ENCODE measurements at regions not wholly inside any gene's neighbourhood (a gene's known extent, or its start where the extent isn't known, plus 50 kb on each side); places are given as distances from the start of the nearest gene placed in this dataset.

DNA sequence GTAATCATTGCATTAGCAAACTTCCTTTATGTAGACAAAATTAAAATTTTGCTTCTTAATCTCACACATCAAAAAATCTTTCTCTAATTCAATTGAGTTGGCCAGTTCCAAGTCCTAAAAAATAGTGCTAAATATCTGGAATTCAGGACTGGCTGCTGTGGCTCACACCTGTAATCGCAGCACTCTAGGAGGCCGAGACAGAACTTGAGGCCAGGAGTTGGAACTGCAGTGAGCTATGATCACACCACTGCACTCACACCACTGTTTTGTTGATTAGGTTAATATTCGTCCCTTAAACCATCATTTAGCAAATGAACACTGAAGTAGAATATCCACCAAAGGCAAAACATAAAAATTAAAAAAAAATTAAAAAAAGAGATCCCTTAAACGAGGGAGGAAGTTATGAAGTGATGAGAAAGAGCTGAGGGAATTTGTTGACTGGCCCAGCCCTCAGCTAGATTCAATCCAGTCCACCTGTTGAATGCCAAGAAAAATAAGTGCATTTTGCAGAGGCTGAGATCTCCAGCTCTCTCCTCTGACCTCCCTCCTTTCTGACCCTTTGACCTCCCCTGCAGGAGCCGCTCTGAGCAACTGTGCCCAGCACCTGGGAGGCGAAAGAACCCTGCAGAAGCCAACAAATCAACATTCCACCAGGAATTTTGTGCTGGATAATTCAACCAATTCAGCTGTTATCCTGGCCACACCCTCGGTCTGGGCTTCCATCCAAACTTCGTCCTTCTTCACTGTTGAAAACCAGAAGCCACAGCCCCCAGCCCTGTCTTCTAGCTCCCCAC lies 96.8 kb downstream of the OR2K2 start:
- ATAC-seq, result peak; percentile 55
- TF ChIP-seq ISL1 (CRISPR knock-in tag; IDR thresholded peaks at IDR 0.05) (peak; percentile 40; the same call in 1 of the 2 replicates), GLIS3 (CRISPR knock-in tag; IDR thresholded peaks at IDR 0.05) (no peak), ESRRG (CRISPR knock-in tag; IDR thresholded peaks at IDR 0.05) (no peak), RARB (CRISPR knock-in tag; IDR thresholded peaks at IDR 0.05) (no peak), ZC3H10 (CRISPR knock-in tag; IDR thresholded peaks at IDR 0.05) (no peak)
- TF ChIP-seq, protein P1, sequence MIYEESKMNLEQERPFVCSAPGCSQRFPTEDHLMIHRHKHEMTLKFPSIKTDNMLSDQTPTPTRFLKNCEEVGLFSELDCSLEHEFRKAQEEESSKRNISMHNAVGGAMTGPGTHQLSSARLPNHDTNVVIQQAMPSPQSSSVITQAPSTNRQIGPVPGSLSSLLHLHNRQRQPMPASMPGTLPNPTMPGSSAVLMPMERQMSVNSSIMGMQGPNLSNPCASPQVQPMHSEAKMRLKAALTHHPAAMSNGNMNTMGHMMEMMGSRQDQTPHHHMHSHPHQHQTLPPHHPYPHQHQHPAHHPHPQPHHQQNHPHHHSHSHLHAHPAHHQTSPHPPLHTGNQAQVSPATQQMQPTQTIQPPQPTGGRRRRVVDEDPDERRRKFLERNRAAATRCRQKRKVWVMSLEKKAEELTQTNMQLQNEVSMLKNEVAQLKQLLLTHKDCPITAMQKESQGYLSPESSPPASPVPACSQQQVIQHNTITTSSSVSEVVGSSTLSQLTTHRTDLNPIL (CRISPR knock-in tag; IDR thresholded peaks at IDR 0.05; ENCODE audit: low read depth), result no peak

DNA sequence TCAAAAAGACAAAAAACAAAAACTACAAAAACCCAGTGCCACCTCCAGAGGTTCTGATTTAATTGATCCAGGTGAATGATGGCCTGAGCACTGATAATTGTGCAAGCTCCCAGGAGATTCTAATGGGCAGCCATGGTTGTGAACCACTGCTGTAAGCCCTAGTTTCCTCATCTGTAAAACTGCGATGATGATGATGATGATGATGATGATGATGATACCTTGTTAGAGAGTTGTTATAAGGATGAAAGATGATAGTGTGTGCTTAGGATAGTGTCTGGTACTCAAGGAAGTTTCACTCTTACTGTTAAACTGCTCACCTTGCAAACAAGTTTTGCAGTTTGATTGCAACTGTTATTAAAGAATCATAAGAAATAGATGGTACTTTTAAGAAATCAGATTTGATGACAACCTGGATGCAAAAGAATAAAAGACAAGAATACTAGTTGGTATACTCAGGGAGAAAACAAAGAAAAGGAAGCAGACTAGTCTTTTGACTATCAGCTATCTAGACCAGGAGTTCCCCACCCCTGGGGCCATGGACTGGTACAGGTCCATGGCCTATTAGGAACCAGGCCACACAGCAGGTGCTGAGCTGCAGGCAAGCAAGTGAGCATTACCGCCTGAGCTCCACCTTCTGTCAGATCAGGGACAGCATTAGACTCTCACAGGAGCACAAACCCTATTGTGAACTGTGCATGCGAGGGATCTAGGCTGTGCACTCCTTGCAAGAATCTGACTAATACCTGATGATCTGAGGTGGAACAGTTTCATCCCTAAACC lies 98.0 kb downstream of the OR2K2 start:
- ATAC-seq, result no peak
- no peak for TF ChIP-seq GLIS3 (CRISPR knock-in tag; IDR thresholded peaks at IDR 0.05)
- TF ChIP-seq ZNF8 (CRISPR knock-in tag; IDR thresholded peaks at IDR 0.05), result no peak

DNA sequence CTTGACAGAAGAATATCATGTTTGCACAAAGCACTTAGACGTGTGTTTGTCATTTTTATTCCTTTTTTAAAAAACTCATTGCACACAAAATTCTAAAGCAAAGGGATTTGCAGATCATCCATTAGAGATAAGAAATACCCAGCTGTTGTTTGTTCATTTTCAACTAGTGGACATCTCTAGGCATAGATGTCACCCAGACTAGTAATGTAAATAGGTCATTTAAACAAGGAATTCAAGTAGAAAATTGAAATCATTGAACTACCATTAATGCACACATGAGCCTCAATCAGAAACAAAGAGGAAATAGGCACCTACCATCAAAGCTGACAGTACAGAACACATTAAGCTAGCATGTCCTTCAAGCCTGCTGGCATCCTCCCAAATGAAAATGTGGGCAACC lies 107.3 kb downstream of the OR2K2 start:
- TF ChIP-seq, protein P2, sequence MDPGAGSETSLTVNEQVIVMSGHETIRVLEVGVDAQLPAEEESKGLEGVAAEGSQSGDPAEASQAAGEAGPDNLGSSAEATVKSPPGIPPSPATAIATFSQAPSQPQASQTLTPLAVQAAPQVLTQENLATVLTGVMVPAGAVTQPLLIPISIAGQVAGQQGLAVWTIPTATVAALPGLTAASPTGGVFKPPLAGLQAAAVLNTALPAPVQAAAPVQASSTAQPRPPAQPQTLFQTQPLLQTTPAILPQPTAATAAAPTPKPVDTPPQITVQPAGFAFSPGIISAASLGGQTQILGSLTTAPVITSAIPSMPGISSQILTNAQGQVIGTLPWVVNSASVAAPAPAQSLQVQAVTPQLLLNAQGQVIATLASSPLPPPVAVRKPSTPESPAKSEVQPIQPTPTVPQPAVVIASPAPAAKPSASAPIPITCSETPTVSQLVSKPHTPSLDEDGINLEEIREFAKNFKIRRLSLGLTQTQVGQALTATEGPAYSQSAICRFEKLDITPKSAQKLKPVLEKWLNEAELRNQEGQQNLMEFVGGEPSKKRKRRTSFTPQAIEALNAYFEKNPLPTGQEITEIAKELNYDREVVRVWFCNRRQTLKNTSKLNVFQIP (CRISPR knock-in tag; IDR thresholded peaks at IDR 0.05; ENCODE audit: borderline replicate concordance, low read depth), result no peak
- TF ChIP-seq ZNF70 (CRISPR knock-in tag; IDR thresholded peaks at IDR 0.05) (no peak), TOX (CRISPR knock-in tag; IDR thresholded peaks at IDR 0.05; ENCODE audit: borderline replicate concordance) (no peak), TCF4 (CRISPR knock-in tag; IDR thresholded peaks at IDR 0.05; ENCODE audit: borderline replicate concordance) (no peak), GLIS3 (CRISPR knock-in tag; IDR thresholded peaks at IDR 0.05) (no peak), BACH2 (CRISPR knock-in tag; IDR thresholded peaks at IDR 0.05; ENCODE audit: borderline replicate concordance) (no peak), ZFP30 (CRISPR knock-in tag; IDR thresholded peaks at IDR 0.05) (no peak), CSDC2 (CRISPR knock-in tag; IDR thresholded peaks at IDR 0.05) (no peak), ISL1 (CRISPR knock-in tag; IDR thresholded peaks at IDR 0.05) (no peak), ARNTL (CRISPR knock-in tag; IDR thresholded peaks at IDR 0.05; ENCODE audit: borderline replicate concordance, low read depth) (no peak), ZC3H10 (CRISPR knock-in tag; IDR thresholded peaks at IDR 0.05) (no peak), ESRRG (CRISPR knock-in tag; IDR thresholded peaks at IDR 0.05) (no peak)
- TF ChIP-seq, protein P3, sequence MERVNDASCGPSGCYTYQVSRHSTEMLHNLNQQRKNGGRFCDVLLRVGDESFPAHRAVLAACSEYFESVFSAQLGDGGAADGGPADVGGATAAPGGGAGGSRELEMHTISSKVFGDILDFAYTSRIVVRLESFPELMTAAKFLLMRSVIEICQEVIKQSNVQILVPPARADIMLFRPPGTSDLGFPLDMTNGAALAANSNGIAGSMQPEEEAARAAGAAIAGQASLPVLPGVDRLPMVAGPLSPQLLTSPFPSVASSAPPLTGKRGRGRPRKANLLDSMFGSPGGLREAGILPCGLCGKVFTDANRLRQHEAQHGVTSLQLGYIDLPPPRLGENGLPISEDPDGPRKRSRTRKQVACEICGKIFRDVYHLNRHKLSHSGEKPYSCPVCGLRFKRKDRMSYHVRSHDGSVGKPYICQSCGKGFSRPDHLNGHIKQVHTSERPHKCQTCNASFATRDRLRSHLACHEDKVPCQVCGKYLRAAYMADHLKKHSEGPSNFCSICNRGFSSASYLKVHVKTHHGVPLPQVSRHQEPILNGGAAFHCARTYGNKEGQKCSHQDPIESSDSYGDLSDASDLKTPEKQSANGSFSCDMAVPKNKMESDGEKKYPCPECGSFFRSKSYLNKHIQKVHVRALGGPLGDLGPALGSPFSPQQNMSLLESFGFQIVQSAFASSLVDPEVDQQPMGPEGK (CRISPR knock-in tag; IDR thresholded peaks at IDR 0.05; ENCODE audit: borderline replicate concordance), result no peak
- TF ChIP-seq, protein P1 (CRISPR knock-in tag; IDR thresholded peaks at IDR 0.05; ENCODE audit: low read depth), result no peak
- ATAC-seq, result no peak

- no peak for TF ChIP-seq ZFP30 (CRISPR knock-in tag; IDR thresholded peaks at IDR 0.05)
- TF ChIP-seq ZNF8 (CRISPR knock-in tag; IDR thresholded peaks at IDR 0.05), result peak; percentile 95
- no peak for TF ChIP-seq PPARA (CRISPR knock-in tag; IDR thresholded peaks at IDR 0.05; ENCODE audit: borderline replicate concordance)
- ATAC-seq, result no peak
These were observed 117.2 kb downstream of the OR2K2 start for GRCh38 chr9:111212874-111213273.

DNA sequence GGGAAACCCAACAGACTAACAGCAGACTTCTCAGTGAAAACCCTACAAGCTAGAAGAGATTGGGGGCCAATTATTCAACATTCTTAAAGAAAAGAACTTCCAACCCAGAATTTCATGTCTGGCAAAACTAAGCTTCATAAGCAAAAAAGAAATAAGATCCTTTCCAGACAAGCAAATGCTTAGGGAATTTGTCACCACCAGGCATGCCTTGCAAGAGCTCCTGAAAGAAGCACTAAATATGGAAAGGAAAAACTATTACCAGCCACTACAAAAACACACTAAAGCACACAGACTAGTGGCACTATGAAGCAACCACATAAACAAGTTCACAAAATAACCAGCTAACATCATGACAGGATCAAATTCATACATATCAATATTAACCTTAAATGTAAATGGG lies 131.1 kb downstream of the OR2K2 start:
- TF ChIP-seq, protein P4, sequence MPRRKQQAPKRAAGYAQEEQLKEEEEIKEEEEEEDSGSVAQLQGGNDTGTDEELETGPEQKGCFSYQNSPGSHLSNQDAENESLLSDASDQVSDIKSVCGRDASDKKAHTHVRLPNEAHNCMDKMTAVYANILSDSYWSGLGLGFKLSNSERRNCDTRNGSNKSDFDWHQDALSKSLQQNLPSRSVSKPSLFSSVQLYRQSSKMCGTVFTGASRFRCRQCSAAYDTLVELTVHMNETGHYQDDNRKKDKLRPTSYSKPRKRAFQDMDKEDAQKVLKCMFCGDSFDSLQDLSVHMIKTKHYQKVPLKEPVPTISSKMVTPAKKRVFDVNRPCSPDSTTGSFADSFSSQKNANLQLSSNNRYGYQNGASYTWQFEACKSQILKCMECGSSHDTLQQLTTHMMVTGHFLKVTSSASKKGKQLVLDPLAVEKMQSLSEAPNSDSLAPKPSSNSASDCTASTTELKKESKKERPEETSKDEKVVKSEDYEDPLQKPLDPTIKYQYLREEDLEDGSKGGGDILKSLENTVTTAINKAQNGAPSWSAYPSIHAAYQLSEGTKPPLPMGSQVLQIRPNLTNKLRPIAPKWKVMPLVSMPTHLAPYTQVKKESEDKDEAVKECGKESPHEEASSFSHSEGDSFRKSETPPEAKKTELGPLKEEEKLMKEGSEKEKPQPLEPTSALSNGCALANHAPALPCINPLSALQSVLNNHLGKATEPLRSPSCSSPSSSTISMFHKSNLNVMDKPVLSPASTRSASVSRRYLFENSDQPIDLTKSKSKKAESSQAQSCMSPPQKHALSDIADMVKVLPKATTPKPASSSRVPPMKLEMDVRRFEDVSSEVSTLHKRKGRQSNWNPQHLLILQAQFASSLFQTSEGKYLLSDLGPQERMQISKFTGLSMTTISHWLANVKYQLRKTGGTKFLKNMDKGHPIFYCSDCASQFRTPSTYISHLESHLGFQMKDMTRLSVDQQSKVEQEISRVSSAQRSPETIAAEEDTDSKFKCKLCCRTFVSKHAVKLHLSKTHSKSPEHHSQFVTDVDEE (CRISPR knock-in tag; IDR thresholded peaks at IDR 0.05), result no peak
- TF ChIP-seq ZNF8 (CRISPR knock-in tag; IDR thresholded peaks at IDR 0.05) (no peak), ZC3H10 (CRISPR knock-in tag; IDR thresholded peaks at IDR 0.05) (no peak)
- TF ChIP-seq, protein P3 (CRISPR knock-in tag; IDR thresholded peaks at IDR 0.05; ENCODE audit: borderline replicate concordance), result no peak
- no peak for ATAC-seq

Measured in SK-N-SH treated with all-trans-retinoic acid at 6 μM for 48 hours (cell line).